GM12875 (cell line): ENCODE measurements at regions not wholly inside any gene's neighbourhood (a gene's known extent, or its start where the extent isn't known, plus 50 kb on each side); places are given as distances from the start of the nearest gene placed in this dataset.

Experiments
- H3K4me3 ChIP-seq: one replicate; pipeline ENCODE4 v1.5.1; 2011; ENCODE audit warnings: low read depth, low read length, control low read depth
- TF ChIP-seq, protein P1 (sequence below): IDR thresholded peaks from 2 replicates; pipeline ENCODE4 v1.5.1; 2011; ENCODE audit warnings: low read depth, mild to moderate bottlenecking, control low read depth, inconsistent platforms, low read length, moderate library complexity, borderline replicate concordance; ENCODE audit not compliant: insufficient read depth

DNA sequence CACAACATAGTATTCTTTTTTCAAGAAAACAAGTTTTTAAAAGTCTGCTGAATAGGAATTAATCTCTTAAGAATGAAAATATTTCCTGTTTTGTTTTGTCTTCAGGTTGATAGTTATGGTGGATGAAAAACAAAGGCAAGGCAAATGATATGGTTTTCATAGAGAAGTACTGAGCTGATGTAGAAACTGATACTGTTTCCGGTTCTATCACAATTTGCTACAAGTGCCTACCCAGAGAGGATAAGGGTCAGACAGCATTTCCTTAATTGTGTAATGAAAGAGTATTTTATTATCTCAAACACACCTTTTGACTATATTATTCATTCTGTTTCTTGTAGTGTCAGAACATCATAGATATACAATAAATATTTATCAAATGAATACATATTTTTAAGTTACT, 836.3 kb downstream of the SQOR start:
- TF ChIP-seq, protein P1, sequence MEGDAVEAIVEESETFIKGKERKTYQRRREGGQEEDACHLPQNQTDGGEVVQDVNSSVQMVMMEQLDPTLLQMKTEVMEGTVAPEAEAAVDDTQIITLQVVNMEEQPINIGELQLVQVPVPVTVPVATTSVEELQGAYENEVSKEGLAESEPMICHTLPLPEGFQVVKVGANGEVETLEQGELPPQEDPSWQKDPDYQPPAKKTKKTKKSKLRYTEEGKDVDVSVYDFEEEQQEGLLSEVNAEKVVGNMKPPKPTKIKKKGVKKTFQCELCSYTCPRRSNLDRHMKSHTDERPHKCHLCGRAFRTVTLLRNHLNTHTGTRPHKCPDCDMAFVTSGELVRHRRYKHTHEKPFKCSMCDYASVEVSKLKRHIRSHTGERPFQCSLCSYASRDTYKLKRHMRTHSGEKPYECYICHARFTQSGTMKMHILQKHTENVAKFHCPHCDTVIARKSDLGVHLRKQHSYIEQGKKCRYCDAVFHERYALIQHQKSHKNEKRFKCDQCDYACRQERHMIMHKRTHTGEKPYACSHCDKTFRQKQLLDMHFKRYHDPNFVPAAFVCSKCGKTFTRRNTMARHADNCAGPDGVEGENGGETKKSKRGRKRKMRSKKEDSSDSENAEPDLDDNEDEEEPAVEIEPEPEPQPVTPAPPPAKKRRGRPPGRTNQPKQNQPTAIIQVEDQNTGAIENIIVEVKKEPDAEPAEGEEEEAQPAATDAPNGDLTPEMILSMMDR, result no peak
- no peak overlapping the region for H3K4me3 ChIP-seq

GRCh38 chr15:46489276-46489675, 854.4 kb downstream of the SQOR start:
- TF ChIP-seq, protein P1, result no peak
- no peak overlapping the region for H3K4me3 ChIP-seq

DNA sequence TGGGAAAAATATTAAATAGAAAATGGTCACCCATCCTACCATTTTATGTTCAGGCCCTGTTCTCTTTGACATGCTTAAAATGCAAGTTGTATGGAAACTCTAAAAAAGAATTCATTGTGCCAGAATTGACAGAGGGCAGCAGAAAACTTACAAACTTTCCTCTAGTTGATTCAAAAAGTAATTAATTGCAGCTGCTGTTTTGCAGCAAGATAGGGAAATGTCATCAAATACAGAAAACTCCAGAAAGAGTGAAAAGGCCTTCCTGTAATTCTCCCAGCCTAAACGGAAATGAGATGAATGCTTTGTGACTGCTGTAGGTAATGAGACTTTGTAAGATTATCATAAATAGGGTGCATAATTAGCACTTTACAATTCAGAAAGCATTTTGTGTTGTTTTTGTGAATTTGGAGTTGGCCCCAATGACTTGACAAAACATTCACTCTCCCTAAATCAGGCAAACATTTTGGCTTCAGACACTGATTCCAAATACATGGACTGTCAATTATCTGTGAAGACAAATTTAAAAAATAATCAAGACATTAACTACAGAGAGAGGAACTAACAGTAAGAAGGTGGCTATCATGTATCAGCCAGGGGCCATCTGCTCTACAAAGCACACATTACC, 861.8 kb downstream of the SQOR start:
- TF ChIP-seq, protein P1, result no peak

DNA sequence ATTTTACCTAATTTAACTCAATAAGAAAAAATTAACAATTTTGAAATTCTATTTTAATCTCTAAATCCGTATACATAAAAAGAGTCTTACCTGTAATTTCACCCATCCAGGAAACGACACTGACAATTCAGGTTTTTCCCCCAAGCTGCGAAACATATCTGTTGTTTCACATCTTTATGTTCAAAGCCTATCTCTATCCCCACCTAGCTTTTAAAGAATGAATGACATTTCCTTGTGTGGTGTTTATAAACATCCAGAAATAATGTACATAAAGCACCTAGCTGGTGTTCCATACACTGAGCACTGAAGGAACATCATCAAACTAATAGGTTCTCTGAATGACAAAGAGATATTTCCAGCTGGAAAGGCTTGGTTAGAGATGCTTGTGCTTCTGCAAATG, 867.8 kb downstream of the SQOR start:
- TF ChIP-seq, protein P1, result no peak
- H3K4me3 ChIP-seq, result no peak overlapping the region

More for the DNA sequence above, 861.8 kb downstream of the SQOR start:
- H3K4me3 ChIP-seq, result no peak overlapping the region

GRCh38 chr15:46518381-46518780, 883.6 kb downstream of the SQOR start:
- no peak overlapping the region for H3K4me3 ChIP-seq
- TF ChIP-seq, protein P1, result no peak

DNA sequence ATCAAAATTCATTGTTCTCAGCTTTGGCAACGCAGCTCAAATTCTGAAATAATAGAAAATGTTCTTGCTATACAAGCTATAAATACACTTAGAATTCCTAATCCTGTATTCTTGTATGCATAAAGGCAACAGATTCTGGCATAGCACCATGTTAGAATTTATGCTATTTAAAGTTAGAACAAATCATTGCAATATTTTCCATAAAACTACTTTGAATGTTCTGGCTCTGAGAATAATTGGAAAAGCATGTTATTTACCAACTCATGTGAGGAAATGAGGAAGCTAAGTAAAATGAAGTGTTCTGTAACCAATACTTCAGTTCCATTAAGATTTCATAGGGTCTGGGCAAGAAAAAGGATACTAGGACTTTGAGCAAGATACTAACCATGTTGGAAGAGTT, 888.9 kb downstream of the SQOR start:
- no peak overlapping the region for H3K4me3 ChIP-seq
- TF ChIP-seq, protein P1, result no peak

GRCh38 chr15:46525984-46526725, 891.3 kb downstream of the SQOR start:
- no peak overlapping the region for H3K4me3 ChIP-seq
- TF ChIP-seq, protein P1, result no peak
